NCI-H2107 (cell line): ENCODE measurements at regions not wholly inside any gene's neighbourhood (a gene's known extent, or its start where the extent isn't known, plus 50 kb on each side); places are given as distances from the start of the nearest gene placed in this dataset.

Experiments
- DNase-seq: peaks from one replicate; lab custom pipeline; 2025; lab: John Stamatoyannopoulos, UW

DNA sequence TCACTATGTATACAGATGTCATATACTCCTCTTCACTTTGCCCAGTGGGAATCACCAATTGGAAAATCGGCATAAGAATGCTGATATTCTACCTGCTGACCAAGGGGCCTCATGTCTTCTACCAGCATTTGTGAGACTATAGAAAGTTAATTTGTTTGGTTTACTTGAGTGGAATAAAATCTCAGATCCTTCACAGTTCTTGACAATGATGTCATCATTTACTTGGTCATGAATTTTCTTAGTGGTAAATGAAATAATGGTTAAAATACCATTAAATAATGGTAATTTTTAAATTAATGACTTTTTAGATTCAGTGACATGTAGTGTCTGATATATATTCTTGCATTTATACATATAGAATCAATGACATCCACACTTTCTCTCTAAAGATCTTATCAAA, 1052.6 kb downstream of the ADGRL3 start:
- DNase-seq, result no peak

DNA sequence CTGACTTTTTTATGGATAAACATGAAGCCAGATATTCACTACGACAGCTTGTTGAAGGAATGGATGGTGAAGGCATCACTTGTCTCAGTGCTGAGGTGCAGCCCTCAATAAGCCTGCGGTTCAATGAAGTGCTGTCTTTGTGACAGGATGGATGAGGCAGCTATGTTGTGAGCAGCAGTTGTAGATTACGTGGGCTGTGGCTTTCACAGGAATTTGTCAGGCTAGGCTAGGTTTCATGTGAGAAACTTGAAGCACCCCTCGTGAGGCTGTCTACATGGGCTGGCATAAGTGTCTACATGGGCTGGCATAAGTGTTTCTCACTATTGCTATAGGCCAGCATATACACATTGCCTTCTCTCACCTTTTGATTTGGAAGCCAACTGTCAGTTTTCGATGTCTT, 1050.0 kb downstream of the ADGRL3 start:
- no peak for DNase-seq

DNA sequence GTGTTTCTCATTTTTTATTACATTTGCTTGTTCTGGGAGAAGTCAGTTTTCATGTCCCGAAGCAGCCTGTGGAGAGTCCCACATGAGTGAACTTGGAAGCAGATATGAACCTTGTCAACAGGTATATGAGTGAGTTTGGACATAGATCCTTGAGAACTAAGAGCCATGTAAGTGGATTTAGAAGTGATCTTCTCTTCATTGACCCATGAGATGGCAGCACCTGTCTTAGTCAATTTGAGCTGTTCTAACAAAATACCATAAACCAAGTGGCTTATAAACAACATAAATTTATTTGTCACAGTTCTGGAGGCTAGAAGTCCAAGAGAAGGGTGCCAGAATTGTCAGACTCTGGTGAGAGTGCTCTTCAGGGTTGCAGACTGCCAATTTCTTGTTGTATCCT, 1043.8 kb downstream of the ADGRL3 start:
- no peak for DNase-seq

DNA sequence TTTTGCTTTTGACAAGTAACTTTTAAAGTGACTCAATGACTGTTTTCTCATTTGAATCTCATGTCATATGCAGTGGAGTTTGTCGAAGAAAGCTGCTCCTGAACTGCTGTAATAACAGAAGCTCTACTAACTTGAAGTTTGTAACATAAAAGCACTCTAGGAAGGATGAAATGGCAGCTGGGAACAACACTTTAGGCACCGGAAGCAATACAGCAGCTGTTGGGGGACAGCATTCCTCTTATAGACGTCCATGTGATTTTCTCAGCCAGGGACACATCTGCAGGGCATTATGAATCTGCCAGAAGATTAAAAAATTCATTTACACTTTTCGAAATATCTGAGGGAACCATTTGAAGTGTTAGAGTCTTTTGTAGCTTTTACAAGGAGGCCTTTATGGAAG, 1035.8 kb downstream of the ADGRL3 start:
- no peak for DNase-seq

DNA sequence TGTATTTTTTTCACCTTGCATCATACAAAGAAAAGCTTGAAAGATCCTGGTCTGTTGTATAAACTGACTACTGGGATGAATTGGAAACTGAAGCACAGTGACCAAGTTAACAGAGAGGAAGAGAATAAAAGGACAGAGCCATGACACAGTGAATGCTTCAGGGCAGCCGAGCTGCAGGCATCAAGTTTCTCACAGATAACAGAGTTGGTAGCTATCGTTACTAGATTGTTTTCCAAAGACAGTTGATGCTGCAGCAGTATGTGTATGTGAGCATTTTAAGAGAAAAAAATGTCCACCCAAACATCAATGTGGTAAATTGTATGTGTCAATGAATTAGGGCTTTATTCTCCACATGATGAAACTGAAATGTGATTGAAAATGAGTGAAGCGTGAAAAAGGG, 1032.7 kb downstream of the ADGRL3 start:
- no peak for DNase-seq

DNA sequence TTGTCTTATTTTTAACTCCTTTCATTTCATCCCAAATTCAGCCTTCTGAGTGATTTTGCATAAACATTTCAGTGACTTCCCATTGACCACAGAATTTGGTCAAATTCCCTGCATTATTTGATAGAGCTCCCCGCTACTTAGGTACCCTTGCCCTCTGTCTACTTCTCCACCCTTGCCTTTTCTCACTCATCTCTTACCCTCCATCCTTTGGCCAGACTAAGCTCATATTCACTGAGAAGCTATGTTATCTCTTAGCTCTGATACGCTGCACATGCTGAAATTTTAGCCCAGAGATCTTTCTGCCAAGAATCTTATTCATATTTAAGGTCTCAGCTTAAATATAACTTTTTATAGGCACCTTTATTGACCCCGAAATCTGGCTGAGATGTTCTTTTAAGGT, 1031.9 kb downstream of the ADGRL3 start:
- no peak for DNase-seq

DNA sequence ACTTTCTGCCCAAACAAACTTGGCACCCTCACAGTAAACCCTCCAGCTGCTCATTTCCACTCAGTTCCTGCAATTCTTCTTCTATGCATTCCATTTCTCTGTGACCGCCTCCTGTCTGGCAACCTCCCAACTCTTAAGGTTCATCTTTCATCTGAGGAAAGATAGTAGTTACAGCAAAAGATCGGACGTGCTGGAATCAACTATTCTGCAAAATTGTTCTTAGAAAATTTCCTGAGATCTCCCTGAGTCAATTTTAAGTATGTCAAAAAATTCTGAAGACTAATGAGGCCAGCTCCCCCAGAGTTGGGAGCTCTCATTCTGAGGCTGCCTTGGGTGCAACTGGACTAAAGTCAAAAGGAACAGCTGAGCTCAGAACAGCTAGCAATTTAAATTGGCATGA, 1026.0 kb downstream of the ADGRL3 start:
- no peak for DNase-seq

DNA sequence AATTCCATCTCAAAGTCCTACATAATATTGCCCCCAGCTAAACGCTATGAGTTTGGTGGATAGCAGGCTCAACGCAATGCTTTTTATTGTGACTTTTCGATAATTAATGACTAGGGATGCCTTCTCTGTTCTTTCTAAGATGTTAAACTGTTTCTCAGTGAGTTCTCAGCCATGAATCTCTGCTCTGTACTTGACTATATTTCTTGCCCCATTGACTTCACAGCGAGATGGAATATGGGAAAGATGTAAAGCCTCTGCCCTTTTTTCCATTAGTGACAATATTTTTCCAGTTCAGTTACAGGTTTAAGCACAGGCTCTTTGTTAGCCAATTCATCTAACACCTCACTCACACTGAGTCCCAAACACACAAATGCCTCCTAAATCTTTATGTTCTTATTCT, 1022.0 kb downstream of the ADGRL3 start:
- DNase-seq, result no peak

DNA sequence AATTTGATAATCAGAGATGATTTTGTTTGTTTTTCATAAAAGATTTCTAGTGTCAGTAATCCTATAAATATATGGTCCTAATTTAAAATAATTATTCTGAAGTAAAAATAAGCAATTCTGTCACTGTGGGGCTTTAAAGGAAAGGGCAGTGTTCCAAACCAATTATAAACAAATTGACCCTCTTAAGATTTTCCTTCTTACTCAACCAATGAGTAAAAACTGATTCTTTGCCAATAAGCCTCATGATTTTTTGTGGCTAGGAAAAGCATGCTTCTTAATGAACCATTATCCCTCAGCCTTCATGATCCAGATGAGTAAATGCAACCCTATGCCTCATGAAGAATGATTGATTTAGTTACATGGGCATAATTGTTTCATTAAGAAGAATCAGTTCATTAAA, 1010.4 kb downstream of the ADGRL3 start:
- no peak for DNase-seq

DNA sequence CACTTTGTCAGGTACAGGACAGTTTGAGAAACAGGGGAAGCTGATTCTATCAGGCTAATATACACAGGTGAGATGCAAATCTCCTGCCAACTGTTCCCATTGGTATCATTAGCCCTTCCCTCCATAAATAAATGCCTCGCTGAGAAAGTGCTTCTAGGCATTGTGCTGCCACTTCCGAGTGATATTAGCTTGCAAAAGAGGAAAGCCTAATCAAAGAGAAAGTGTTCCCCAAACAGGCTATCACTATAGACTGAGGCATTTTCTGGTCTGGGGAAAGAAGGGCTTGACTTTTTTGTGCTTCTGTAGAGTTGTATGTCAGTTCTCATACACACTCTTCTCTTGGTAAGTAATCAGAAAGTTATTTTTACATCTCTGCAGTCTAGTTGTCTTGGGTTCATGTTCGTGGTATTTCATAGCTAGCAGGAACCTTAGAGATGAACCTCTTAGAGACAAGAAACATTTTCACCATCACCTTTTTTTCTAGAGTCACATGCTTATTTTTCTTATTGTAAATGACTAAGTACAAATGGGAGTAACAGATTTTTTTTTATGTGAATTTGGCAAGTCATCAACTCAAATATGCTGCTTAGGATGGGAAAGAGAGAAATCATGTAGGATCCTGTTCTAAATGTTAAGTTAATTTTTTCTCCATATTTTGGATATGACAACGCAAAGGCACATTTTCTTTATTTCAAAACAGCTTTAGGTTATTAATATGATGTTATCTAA, 1009.8 kb downstream of the ADGRL3 start:
- DNase-seq, result no peak

DNA sequence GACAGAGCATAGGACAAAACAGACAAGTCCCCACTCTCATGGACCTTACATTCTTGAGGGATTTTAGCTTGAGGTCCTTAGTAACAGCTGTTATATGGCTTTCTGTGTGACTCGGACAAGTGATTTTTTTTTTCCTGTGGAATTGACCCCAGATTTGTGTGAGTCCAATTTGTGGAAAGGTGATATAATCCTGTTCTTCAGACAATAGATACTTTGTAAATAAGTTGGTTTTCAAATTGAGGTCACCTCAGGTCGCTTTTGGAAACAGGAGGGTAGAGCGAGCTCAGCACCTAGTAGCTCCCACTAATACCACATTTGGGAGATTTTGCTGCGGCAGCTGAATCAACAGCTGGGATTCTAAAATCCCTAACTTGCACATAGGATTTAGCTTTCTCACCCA, 1008.8 kb downstream of the ADGRL3 start:
- DNase-seq, result no peak

DNA sequence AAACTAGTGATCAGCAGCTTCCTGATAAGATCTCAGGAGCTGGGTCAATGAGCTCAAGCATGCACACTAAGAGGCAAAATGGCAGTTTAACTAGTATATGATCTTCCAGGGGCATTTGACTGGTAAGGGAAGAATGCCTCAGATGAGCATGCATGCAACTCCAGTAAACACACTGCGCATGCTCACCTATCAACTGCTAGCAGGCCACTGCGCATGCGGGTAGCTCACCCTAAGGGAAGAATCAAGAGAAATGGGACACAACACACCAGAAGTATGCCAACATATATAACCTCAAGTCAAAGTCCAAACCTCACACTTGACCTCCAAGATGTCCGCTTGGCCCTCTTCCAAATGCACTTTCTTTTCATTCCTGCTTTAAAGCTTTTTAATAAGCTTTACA, 1004.0 kb downstream of the ADGRL3 start:
- DNase-seq, result no peak

DNA sequence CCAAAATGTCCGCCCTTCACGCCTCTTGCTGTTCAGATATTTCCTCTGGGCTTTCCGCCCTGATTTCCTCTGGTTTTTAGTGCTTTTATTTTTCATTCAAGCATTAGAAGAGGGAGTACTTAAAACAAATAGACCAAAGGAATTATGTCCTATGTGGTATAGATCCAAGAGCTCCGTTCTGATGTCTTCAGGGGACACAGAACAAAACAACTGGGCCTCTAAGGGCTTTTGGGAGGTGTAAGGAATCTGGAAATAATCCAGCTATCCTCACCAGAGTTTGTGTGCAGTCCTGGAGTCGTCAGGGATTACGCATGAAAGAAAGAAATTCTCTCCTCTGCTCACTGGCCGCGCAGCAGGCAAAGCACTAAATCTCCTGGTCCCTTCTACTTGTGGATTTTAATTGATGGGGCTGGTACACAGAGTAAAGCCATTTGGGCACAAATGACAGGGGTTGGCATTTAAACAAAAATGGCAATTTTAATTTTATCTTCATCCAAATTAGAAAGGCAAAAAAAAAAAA, 999.2 kb downstream of the ADGRL3 start:
- no peak for DNase-seq

DNA sequence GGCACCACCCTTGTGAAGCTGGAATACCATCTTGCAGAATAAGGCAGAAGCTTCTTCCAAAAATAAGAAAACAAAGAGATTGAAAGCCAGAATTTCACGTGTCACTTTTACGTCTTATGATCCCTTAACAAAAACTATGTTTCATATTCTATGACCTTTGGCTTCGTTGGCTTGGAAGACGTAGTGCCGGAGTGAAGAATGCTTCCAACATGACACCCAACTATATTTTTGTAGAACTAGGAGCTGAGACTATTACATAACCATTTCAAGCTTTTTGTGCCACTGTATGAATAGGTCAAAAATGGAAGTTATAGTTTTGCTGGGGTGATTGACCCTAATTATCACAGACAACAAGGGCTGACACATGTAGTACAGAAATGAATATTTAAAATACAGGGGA, 996.2 kb downstream of the ADGRL3 start:
- no peak for DNase-seq

DNA sequence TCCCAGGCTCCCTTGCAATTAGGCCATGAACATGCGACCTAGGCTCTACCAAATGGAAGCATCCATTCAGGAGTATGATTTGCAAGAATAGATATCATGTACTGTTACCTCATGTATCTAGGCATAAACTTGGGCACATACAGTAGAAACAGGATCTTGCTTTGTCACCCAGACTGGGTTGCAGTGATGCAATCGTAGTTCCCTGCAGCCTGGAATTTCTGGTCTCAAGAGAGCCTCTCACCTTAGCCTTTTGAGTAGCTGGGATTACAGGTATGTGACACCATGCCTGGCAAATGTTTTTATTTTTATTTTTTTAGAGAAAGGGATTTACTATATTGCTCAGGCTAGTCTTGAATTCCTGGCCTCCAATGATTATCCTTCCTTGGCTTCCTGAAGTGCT, 994.2 kb downstream of the ADGRL3 start:
- no peak for DNase-seq

DNA sequence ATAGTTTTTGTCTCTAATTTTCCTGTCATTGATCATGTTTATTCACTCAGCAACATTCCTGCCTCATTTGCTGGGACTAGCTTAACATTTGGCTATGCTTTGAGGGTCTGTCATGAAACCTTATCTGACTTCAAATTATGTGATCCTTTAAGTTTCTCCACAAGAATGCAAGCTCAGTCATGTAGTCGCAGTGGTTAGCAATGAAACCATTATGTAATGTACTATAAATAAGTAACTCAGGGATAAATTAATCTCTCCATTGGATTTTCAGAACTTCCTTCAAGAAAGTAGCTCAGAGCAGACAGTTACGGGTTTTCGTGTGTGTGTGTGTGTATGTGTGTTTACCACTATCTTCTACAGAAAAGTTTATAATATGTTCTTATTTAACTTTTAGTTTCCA, 993.6 kb downstream of the ADGRL3 start:
- DNase-seq, result no peak

DNA sequence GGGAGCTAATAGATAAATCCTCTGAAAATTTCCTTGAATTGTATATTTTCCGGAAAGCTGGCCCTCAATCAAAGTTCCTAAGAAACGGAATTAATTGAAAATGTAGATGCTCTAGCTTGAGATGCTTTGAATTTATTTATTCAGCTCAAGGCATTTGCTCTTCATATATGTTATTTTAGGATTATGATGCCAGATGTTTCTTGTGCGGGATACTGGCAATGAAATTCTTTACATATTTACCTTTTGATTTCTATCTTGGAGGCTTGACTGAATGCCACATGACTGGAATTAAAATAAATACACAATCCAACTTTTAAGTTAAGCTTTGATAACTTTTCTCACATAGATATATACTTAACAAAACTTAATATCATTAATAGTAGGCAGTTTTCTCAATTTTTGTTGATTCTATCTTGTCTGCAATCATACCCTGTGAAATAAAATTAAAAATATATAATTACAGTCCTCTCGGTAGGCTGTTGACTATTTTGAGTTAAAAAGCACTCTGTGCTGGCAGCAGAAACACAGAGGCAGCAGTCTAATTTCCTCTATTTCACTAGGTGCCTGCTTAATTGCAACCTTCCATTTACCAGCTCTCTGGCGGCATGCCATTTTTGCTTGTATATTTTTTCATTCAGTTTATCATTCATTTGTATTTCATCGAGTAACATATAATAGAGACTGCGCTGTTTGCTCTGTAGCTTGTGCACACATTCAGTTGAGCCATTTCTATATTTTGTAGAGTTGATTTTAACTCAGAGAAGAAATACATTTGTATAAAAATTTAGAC, 991.5 kb downstream of the ADGRL3 start:
- no peak for DNase-seq

DNA sequence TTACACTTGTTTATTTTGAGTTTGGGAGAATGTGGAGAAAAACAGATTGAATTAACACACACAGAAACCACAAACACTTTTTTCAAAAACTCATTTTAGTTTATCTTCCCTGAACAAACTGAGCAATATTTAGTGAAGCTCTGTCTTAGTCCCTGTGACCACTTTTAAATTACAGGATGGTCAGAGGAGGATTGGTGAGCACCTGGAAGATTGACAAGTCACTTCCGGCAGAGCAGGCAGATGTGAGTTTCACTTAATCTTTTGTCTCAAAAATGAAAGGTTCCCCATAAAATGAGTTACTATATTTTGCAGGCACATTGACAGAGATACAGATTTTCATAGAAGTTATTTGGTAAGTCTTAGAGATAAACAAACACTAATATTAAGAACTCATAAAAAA, 970.1 kb downstream of the ADGRL3 start:
- no peak for DNase-seq

DNA sequence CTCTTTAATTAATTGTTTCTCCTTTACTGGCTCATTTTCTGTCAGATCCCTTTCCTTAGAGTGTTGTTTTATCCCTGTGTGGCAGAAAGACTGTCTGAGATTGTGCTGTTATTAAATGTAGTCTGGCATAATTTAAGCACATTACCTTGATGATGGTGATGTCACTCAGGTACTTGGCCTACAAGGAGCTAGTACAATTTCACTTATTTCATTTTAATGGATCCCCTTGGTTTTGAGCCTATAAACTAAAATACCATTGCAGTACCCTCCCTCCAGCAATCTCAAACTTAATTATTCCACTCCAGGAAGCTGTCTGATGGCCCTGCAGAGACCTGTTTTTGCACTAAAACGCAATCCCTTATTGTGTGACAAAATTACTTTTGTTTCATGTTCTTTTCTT, 968.6 kb downstream of the ADGRL3 start:
- no peak for DNase-seq

DNA sequence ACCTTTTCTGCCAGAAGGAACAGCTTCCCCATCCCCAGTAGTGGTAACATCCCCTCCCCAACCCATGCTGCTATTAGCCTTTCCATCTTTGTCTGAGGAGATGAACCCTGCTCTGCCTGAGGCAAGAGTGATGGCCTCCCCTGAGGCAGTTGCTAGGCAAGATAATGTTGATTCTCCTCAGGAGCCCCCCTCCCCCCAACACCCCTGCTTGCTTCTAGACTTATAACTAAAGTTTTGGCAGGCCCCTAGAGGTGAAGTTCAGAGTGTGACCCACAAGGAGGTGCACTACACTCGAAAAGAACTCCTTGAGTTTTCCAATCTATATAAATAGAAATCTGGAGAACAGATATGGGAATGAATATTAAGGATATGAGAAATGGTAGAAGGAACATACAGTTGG, 962.5 kb downstream of the ADGRL3 start:
- DNase-seq, result no peak

DNA sequence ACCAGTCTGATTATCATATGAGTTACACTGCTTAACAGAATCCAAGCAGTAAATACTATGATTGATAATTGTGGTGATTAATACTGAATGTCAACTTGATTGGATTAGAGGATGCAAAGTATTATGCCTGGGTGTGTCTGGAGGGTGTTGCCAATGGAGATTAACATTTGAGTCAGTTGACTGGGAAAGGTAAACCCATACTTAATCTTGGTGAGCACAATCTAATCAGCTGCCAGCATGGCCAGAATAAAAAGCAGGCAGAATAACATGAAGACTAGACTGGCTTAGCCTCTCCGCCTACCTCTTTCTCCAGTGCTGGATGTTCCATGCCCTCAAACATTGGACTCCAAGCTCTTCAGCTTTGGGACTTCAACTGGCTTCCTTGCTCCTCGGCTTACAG, 961.3 kb downstream of the ADGRL3 start:
- no peak for DNase-seq

DNA sequence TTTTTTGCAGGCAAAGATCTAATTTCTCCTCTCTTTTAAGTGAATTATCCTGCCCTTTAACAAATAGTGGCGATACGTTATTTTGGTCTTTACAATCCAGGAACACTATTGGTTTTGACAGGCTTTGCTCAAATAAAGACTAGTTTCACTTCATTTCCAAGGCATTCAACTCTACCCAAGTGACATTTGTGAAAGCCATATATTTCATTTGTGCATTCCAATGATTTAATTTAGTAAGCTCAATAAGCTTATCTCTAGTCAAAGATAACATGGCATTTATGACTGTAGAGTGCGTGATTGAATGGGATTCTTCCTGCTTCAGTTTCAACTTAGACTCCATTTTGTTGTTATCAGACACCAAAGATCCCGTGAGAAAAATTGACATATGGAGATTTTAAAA, 959.8 kb downstream of the ADGRL3 start:
- DNase-seq, result no peak

DNA sequence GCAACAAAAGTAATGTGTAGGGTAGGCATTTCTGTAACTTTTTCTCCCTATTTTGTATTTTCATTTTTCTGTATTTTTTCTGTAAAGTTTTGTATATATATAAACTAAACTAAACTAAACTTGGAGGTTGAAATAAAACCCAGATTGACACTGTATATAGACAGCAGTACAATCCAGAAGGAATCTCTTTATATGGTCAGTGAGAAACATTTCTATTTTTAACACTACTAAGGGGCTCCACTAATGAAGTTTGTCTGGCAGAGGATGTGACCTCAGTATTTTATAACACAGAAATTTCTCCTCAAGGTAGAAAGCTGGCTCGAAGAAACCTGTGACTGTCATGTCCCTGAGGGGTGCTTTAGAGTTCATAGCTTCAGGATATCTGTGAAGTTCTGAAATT, 959.2 kb downstream of the ADGRL3 start:
- no peak for DNase-seq

DNA sequence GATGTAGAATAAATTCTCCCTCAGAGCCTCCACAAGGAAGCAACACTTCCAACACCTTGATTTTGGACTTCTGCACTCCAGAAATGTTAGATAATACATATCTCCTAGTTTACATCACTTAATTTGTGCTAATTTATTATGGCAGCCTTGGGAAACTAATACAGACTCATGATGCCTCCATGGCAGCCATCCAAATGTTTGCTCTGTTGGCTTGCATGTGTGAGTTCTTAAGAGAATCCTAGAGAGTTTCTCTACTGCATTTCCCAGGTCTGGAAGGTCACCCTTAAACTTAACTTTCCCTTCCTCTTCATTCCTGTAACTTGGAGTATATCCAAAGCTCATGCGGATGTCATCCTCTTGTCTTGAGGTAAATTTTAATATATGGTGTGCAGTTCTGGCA, 956.1 kb downstream of the ADGRL3 start:
- DNase-seq, result no peak
